Stimulated activated CD8-positive, alpha-beta memory T cell treated with anti-CD3 and anti-CD28 coated beads, Interleukin-4, amount 100 ng/mL, for 48 hours (primary cell): ENCODE measurements at regions not wholly inside any gene's neighbourhood (a gene's known extent, or its start where the extent isn't known, plus 50 kb on each side); places are given as distances from the start of the nearest gene placed in this dataset.
"Not testable (repeated sequence)": the region's sequence is repeated elsewhere in the genome, so short reads cannot be mapped to it uniquely, and the experiment has no call there.

Experiments used
- DNase-seq: peaks from one replicate; pipeline ENCODE4 v3.0.0-alpha.2; 2020

GRCh38 chrX:140447150-140447549 lies 57.7 kb downstream of the SOX3 start:
- DNase-seq: no peak

GRCh38 chrX:140440876-140441275 lies 64.0 kb downstream of the SOX3 start:
- no peak for DNase-seq

- DNase-seq: no peak
Measured at GRCh38 chrX:140439476-140439875, 65.4 kb downstream of the SOX3 start.

GRCh38 chrX:140434347-140434746 lies 70.5 kb downstream of the SOX3 start:
- no peak for DNase-seq

GRCh38 chrX:140433582-140433981 lies 71.3 kb downstream of the SOX3 start:
- no peak for DNase-seq

GRCh38 chrX:140432346-140433175 lies 72.3 kb downstream of the SOX3 start:
- DNase-seq: no peak

- DNase-seq: no peak
Measured at GRCh38 chrX:140431521-140431920, 73.3 kb downstream of the SOX3 start.

- no peak for DNase-seq
Measured at GRCh38 chrX:140425712-140426395, 79.0 kb downstream of the SOX3 start.

GRCh38 chrX:140422501-140422900 lies 82.4 kb downstream of the SOX3 start:
- DNase-seq: no peak

GRCh38 chrX:140402131-140402530 lies 102.7 kb downstream of the SOX3 start:
- not testable (repeated sequence) for DNase-seq

- DNase-seq: not testable (repeated sequence)
Measured at GRCh38 chrX:140396326-140396725, 108.5 kb downstream of the SOX3 start.

GRCh38 chrX:140393507-140393906 lies 111.4 kb downstream of the SOX3 start:
- DNase-seq: no peak

GRCh38 chrX:140391313-140391712 lies 113.6 kb downstream of the SOX3 start:
- DNase-seq: no peak

GRCh38 chrX:140389331-140389730 lies 115.5 kb downstream of the SOX3 start:
- no peak for DNase-seq

GRCh38 chrX:140362861-140363260 lies 142.0 kb downstream of the SOX3 start:
- DNase-seq: no peak

GRCh38 chrX:140360924-140361323 lies 143.9 kb downstream of the SOX3 start:
- no peak for DNase-seq

GRCh38 chrX:140360284-140360683 lies 144.6 kb downstream of the SOX3 start:
- DNase-seq: no peak

GRCh38 chrX:140355922-140356321 lies 148.9 kb downstream of the SOX3 start:
- no peak for DNase-seq

GRCh38 chrX:140355429-140355828 lies 149.4 kb downstream of the SOX3 start:
- no peak for DNase-seq

- no peak for DNase-seq
Measured at GRCh38 chrX:140354431-140355120, 150.3 kb downstream of the SOX3 start.

GRCh38 chrX:140346729-140347128 lies 158.1 kb downstream of the SOX3 start:
- no peak for DNase-seq

- no peak for DNase-seq
Measured at GRCh38 chrX:140343226-140343868, 161.5 kb downstream of the SOX3 start.

GRCh38 chrX:140342410-140342809 lies 162.5 kb downstream of the SOX3 start:
- DNase-seq: no peak
